Breast epithelium (tissue), 4 donors: ENCODE measurements at regions not wholly inside any gene's neighbourhood (a gene's known extent, or its start where the extent isn't known, plus 50 kb on each side); places are given as distances from the start of the nearest gene placed in this dataset.
"Not testable (repeated sequence)": the region's sequence is repeated elsewhere in the genome, so short reads cannot be mapped to it uniquely, and the experiment has no call there.

Experiments
- DNase-seq, 2 donors: peaks; one replicate each; pipeline ENCODE4 v3.0.0-alpha.2; 2019; ENCODE audit warnings: low spot score in 2 of 2
- H3K27ac ChIP-seq, 2 donors: fragments of 200-600 bp; sonication (generic) in 1 of 2; one replicate each; pipeline ENCODE4 v1.5.1; 2016 to 2019; ENCODE audit warnings: mild to moderate bottlenecking in 1 of 2
- H3K27me3 ChIP-seq, 2 donors: fragments of 200-600 bp; sonication (generic) in 1 of 2; one replicate each; pipeline versions ENCODE4 v1.5.1 to v1.6.0; 2017 to 2019; ENCODE audit warnings: control low read depth in 1 of 2, mild to moderate bottlenecking in 1 of 2
- H3K36me3 ChIP-seq: fragments of 200-600 bp; one replicate; pipeline ENCODE4 v1.5.1; 2019
- H3K4me1 ChIP-seq, 2 donors: fragments of 200-600 bp; sonication (generic); one replicate each; pipeline ENCODE4 v1.5.1; 2016 to 2019; ENCODE audit warnings: control low read depth in 1 of 2
- H3K4me3 ChIP-seq, 3 donors: fragments of 200-600 bp; sonication (generic); 1 replicate in 2 of 3; 2 replicates in 1 of 3; pipeline ENCODE4 v1.5.1; 2016 to 2019; ENCODE audit warnings: mild to moderate bottlenecking in 3 of 3, moderate library complexity in 2 of 3
- H3K9me3 ChIP-seq, 2 donors: fragments of 200-600 bp; sonication (generic) in 1 of 2; one replicate each; pipeline ENCODE4 v1.5.1; 2016 to 2019; ENCODE audit warnings: control low read depth in 1 of 2
- POLR2A ChIP-seq: fragments of 450-650 bp; IDR thresholded peaks from one replicate; pipeline ENCODE4 v1.6.1; 2016; ENCODE audit warnings: antibody characterized with exemption, mild to moderate bottlenecking, moderate library complexity
- POLR2AphosphoS5 ChIP-seq, 3 donors: sonication (generic); formaldehyde crosslinking; IDR thresholded peaks; one replicate each; pipeline ENCODE4 v1.6.1; 2017; ENCODE audit warnings: antibody characterized with exemption in 3 of 3
- intact Hi-C: fragments of 100-400 bp; cut with DNase I; formaldehyde crosslinking; loops from one replicate; pipeline ENCODE4 v1.15.1; 2023; ENCODE audit warnings: low total_unique reads
- TF ChIP-seq, protein P1 (sequence below), 3 donors: fragments of 450-650 bp; IDR thresholded peaks; one replicate each; pipeline ENCODE4 v1.5.1; 2016 to 2017; ENCODE audit warnings: antibody characterized with exemption in 3 of 3, mild to moderate bottlenecking in 3 of 3, moderate library complexity in 3 of 3

- H3K27ac ChIP-seq = no peak overlapping the region
- intact Hi-C loops = no loop called here
- TF ChIP-seq, protein P1, sequence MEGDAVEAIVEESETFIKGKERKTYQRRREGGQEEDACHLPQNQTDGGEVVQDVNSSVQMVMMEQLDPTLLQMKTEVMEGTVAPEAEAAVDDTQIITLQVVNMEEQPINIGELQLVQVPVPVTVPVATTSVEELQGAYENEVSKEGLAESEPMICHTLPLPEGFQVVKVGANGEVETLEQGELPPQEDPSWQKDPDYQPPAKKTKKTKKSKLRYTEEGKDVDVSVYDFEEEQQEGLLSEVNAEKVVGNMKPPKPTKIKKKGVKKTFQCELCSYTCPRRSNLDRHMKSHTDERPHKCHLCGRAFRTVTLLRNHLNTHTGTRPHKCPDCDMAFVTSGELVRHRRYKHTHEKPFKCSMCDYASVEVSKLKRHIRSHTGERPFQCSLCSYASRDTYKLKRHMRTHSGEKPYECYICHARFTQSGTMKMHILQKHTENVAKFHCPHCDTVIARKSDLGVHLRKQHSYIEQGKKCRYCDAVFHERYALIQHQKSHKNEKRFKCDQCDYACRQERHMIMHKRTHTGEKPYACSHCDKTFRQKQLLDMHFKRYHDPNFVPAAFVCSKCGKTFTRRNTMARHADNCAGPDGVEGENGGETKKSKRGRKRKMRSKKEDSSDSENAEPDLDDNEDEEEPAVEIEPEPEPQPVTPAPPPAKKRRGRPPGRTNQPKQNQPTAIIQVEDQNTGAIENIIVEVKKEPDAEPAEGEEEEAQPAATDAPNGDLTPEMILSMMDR (IDR thresholded peaks at IDR 0.05) = no peak
- TF ChIP-seq POLR2A (no peak), POLR2AphosphoS5 (IDR thresholded peaks at IDR 0.05) (no peak)
Measured at GRCh38 chr2:128604045-128604444, 285.4 kb upstream of the HS6ST1 start.

DNA sequence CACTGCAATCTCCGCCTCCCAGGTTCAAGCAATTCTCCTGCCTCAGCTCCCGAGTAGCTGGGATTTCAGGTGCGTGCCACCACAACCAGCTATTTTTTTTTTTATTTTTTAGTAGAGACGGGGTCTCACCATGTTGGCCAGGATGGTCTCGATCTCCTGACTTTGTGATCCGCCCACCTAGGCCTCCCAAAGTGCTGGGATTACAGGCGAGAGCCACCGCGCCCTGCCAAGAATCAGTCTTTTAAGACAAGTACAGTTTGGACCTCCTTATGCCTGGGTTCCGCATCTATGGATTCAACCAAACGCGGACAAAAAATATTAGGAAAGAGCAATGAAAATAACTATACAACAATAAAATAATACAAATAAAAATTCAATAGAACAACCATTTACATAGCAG is 285.9 kb upstream of the HS6ST1 start:
- H3K4me3 ChIP-seq, intact Hi-C loops, H3K9me3 ChIP-seq, H3K36me3 ChIP-seq, H3K27me3 ChIP-seq, H3K4me1 ChIP-seq, DNase-seq, H3K27ac ChIP-seq: not testable (repeated sequence)

More at GRCh38 chr2:128604045-128604444, 285.4 kb upstream of the HS6ST1 start:
- H3K4me1 ChIP-seq = no peaks in the 10 kb centered on the region
- H3K36me3 ChIP-seq = no peaks in the 10 kb centered on the region
- H3K9me3 ChIP-seq = no peaks in the 10 kb centered on the region
- H3K4me3 ChIP-seq = no peak overlapping the region
- no peaks in the 10 kb centered on the region for H3K27me3 ChIP-seq
- DNase-seq = peak in 1 of 2 donors; percentile 24

- Histone ChIP-seq H3K27me3 (no peaks in the 10 kb centered on the region), H3K36me3 (no peaks in the 10 kb centered on the region), H3K9me3 (no peaks in the 10 kb centered on the region), H3K27ac (no peak overlapping the region), H3K4me3 (no peak overlapping the region), H3K4me1 (no peaks in the 10 kb centered on the region)
- intact Hi-C loops = no loop called here
- TF ChIP-seq, protein P1 (IDR thresholded peaks at IDR 0.05) = no peak
- TF ChIP-seq POLR2AphosphoS5 (IDR thresholded peaks at IDR 0.05) (no peak), POLR2A (no peak)
- no peak for DNase-seq
Measured at GRCh38 chr2:128605421-128605820, 286.8 kb upstream of the HS6ST1 start.

DNA sequence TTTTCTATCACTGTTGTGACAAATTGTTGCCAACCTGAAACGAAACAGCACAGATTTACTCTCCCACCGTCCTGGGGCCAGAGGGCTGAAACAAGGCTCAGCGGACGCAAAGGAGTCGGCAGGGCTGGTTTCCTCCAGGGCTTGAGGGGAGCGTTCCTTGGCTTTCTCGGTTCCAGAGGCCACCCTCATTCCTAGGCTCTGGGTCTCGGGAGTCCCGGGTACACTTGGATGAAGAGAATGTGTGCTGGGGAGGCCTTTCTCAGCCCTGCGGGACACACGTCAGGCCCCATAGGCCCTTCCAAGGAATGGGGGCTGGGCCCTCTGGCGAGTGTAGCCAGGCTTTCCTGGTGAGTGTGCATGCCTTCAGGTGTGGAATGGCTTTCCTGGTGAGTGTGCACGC is 287.3 kb upstream of the HS6ST1 start:
- no peaks in the 10 kb centered on the region for H3K27me3 ChIP-seq
- no peak overlapping the region for H3K4me3 ChIP-seq
- no peak for TF ChIP-seq POLR2AphosphoS5 (IDR thresholded peaks at IDR 0.05)
- TF ChIP-seq, protein P1 (IDR thresholded peaks at IDR 0.05) = no peak
- no peak for TF ChIP-seq POLR2A
- no peaks in the 10 kb centered on the region for H3K36me3 ChIP-seq
- DNase-seq = peak in 1 of 2 donors; percentile 20
- H3K27ac ChIP-seq = no peak overlapping the region
- intact Hi-C loops = no loop called here
- H3K4me1 ChIP-seq = no peaks in the 10 kb centered on the region
- no peaks in the 10 kb centered on the region for H3K9me3 ChIP-seq

- Histone ChIP-seq H3K27me3 (no peaks in the 10 kb centered on the region), H3K36me3 (no peaks in the 10 kb centered on the region), H3K27ac (no peak overlapping the region), H3K4me3 (no peak overlapping the region), H3K9me3 (no peaks in the 10 kb centered on the region), H3K4me1 (no peaks in the 10 kb centered on the region)
- intact Hi-C loops = no loop called here
- peak in 1 of 2 donors; percentile 36 for DNase-seq
- TF ChIP-seq, protein P1 (IDR thresholded peaks at IDR 0.05) = no peak
- TF ChIP-seq POLR2A (no peak), POLR2AphosphoS5 (IDR thresholded peaks at IDR 0.05) (no peak)
Measured at GRCh38 chr2:128606837-128607236, 288.2 kb upstream of the HS6ST1 start.

GRCh38 chr2:128607440-128607839 is 288.8 kb upstream of the HS6ST1 start:
- intact Hi-C loops = no loop called here
- peak in 1 of 2 donors; percentile 44 for DNase-seq

More at GRCh38 chr2:128607440-128607839, 288.8 kb upstream of the HS6ST1 start:
- Histone ChIP-seq H3K9me3 (no peaks in the 10 kb centered on the region), H3K27me3 (no peaks in the 10 kb centered on the region), H3K4me1 (no peaks in the 10 kb centered on the region), H3K4me3 (peak overlapping the region in 1 of 3 donors; percentile 54), H3K27ac (peak overlapping the region in 1 of 2 donors; percentile 52), H3K36me3 (no peaks in the 10 kb centered on the region)
- TF ChIP-seq POLR2AphosphoS5 (IDR thresholded peaks at IDR 0.05) (no peak), POLR2A (no peak)
